Aorta (tissue), 5 donors: ENCODE measurements at regions not wholly inside any gene's neighbourhood (a gene's known extent, or its start where the extent isn't known, plus 50 kb on each side); places are given as distances from the start of the nearest gene placed in this dataset.
"Not testable (repeated sequence)": the region's sequence is repeated elsewhere in the genome, so short reads cannot be mapped to it uniquely, and the experiment has no call there.

Source experiments
- ATAC-seq: fragments of 200-7000 bp; cut with Tn5 transposase; one replicate; pipeline ENCODE4 v1.9.1; 2022; ENCODE audit warnings: moderate library complexity; ENCODE audit not compliant: low FRiP score
- DNase-seq, 2 donors: peaks; one replicate each; pipeline ENCODE4 v3.0.0-alpha.2; 2020
- H3K27ac ChIP-seq, 2 donors: one replicate each; pipeline ENCODE4 v1.5.1; 2013; ENCODE audit warnings: low read length in 2 of 2, mild to moderate bottlenecking in 2 of 2, moderate library complexity in 2 of 2, control low read depth in 1 of 2, inconsistent platforms in 1 of 2, low read depth in 1 of 2
- H3K27me3 ChIP-seq, 2 donors: one replicate each; pipeline ENCODE4 v1.6.1; 2013; ENCODE audit warnings: control low read depth in 1 of 2, low read length in 1 of 2, mild to moderate bottlenecking in 1 of 2, moderate library complexity in 1 of 2; ENCODE audit not compliant: insufficient read depth in 2 of 2, control insufficient read depth in 1 of 2
- H3K36me3 ChIP-seq, 2 donors: one replicate each; pipeline ENCODE4 v1.6.1; 2013; ENCODE audit warnings: control low read depth in 1 of 2, low read length in 1 of 2, mild to moderate bottlenecking in 1 of 2; ENCODE audit not compliant: insufficient read depth in 2 of 2, control insufficient read depth in 1 of 2
- H3K4me1 ChIP-seq, 2 donors: one replicate each; pipeline ENCODE4 v1.6.1; 2013; ENCODE audit warnings: low read length in 2 of 2, control low read depth in 1 of 2, mild to moderate bottlenecking in 1 of 2, moderate library complexity in 1 of 2; ENCODE audit not compliant: insufficient read depth in 2 of 2, control insufficient read depth in 1 of 2
- H3K4me3 ChIP-seq, 2 donors: one replicate each; pipeline ENCODE4 v1.5.1; 2013; ENCODE audit warnings: low read length in 2 of 2, control low read depth in 1 of 2, mild to moderate bottlenecking in 1 of 2
- H3K9me3 ChIP-seq: one replicate; pipeline ENCODE4 v1.6.1; 2013; ENCODE audit warnings: mild to moderate bottlenecking, low read length; ENCODE audit not compliant: control insufficient read depth
- WGBS, 2 donors: extraction: QIAGEN DNeasy Blood & Tissue Kit; methylation state at CpG; one replicate each; pipeline ENCODE4 v1.1.7; 2013; 5-methylcytosine and 5-hydroxymethylcytosine counted together
- intact Hi-C, 2 donors: fragments of 100-400 bp; cut with DNase I; formaldehyde crosslinking; loops; one replicate each; pipeline versions ENCODE4 v1.14.2 to v1.15.0; 2022
- donor health status: healthy with polysubstance abuse.
- donor health status: Bipolar disorder and iron deficiency.
- donor health status: DM: no; HTN: no; CAD: no.
- donor health status: DM: no; HTN: no; CAD: no.
- donor health status: DM: yes; HTN: yes; CAD: no.

DNA sequence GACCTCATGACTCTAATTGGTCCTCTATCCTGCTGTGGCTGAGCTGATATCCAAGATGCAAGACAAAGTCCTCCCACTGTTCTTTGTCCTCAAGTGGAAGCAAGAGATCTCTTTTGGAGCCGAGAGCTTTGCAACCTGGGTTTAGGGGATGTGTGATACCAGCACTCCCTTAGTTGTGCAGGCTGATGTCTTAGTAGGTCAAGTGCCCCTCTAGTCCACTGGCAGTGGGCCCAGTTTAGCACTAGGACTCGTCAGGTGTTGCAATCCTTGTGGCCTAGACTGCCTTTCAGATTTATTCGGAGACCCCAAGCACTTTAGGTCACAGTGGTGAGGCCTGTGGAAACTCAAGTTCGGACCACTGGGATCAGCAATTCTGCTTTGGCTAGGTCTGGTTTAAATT lies 64.0 kb downstream of the GPRASP3 start:
- DNase-seq = no peak
- no peak for ATAC-seq
- H3K36me3 ChIP-seq = no peaks in the 10 kb centered on the region
- H3K4me3 ChIP-seq = no peak overlapping the region
- H3K27me3 ChIP-seq = no peaks in the 10 kb centered on the region
- WGBS, 2 donors = 71 to 97% methylated on average over 4 of the region's 4 CpGs
- no peaks in the 10 kb centered on the region for H3K9me3 ChIP-seq
- H3K4me1 ChIP-seq = no peaks in the 10 kb centered on the region
- H3K27ac ChIP-seq = no peak overlapping the region
- intact Hi-C loops = no loop called here

DNA sequence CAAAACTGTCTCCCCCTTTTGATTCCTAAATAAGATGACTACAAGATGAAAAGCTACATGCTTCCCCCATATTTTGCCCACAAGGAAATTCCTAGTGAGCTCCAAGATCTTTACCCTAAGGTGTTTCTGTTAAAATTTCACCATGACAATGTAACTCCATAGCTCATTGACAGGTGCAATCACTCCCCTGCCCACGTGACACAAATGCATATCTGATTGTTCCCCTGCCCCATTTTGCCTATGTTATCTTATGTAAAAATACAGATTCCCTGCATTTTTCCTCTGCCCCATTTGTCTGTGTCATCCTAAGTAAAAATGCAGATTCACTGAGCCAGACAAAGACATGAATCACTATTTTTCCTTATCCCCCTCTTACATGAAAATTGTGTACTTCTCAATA lies 66.7 kb downstream of the GPRASP3 start:
- 19 to 69% methylated on average over 1 of the region's 1 CpG for WGBS, 2 donors
- intact Hi-C loops = no loop called here

DNA sequence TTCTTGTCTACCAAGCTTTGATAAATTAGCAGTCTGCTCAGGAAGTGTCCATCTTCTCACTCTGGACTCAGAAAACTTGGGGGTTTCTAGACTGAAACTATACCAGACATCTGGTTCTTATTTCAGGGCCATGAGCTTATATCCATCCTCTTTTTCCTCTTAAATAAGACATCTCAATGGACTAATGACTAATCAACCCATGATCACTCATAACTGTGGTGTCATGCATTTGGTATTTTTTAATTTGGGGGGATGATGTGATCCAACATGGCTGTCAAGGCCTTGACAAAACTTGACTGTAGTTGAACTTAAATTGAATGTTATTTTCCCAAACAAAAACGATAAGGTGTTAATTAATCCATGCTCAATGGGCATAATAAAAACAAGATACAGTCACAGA lies 87.8 kb downstream of the GPRASP3 start:
- Histone ChIP-seq H3K4me1 (no peaks in the 10 kb centered on the region), H3K4me3 (no peak overlapping the region), H3K9me3 (no peaks in the 10 kb centered on the region), H3K27ac (no peak overlapping the region), H3K27me3 (no peaks in the 10 kb centered on the region), H3K36me3 (no peaks in the 10 kb centered on the region)
- intact Hi-C loops = no loop called here
- no peak for DNase-seq
- ATAC-seq = no peak
- WGBS, 2 donors = 54 to 95% methylated on average over 1 of the region's 1 CpG

More for the DNA sequence above, 66.7 kb downstream of the GPRASP3 start:
- DNase-seq (no peak), ATAC-seq (no peak)
- Histone ChIP-seq H3K9me3 (no peaks in the 10 kb centered on the region), H3K27me3 (no peaks in the 10 kb centered on the region), H3K36me3 (no peaks in the 10 kb centered on the region), H3K27ac (no peak overlapping the region), H3K4me3 (no peak overlapping the region), H3K4me1 (no peaks in the 10 kb centered on the region)

DNA sequence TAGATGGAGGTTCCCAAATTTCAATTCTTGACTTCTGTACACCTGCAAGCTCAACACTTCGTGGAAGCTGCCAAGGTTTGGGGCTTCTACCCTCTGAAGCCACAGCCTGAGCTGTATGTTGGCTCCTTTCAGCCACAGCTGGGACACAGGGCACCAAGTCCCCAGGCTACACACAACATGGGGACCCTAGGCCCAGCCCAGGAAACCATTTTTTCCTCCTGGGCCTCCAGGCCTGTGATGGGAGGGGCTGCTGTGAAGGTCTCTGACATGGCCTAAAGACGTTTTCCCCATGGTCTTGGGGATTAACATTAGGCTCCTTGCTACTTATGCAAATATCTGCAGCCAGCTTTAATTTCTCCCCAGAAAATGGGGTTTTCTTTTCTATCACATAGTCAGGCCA lies 97.7 kb downstream of the GPRASP3 start:
- ATAC-seq, H3K36me3 ChIP-seq, H3K27me3 ChIP-seq, H3K4me1 ChIP-seq, H3K4me3 ChIP-seq, H3K9me3 ChIP-seq, intact Hi-C loops, H3K27ac ChIP-seq, DNase-seq: not testable (repeated sequence)
- 65 to 96% methylated on average over 2 of the region's 2 CpGs for WGBS, 2 donors

DNA sequence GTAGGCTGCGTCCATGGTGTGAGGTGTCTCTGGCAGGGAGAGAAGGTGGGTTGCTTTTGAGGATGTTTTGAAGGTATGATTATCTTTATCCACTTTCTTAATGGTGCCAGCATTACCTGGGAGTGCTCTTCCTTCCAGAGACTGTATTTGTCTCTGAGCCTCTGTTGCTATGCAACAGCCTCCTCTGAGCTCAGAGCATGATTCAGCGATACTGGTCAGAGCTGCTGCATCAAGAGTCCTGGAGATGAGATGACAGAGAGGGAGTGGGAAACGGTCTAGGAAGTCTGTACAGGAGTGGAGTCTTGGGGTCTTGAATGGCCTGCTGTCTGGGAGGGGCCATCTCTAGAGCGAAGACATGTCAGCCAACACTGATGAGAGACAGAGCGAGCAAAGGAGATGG lies 104.4 kb upstream of the RAB40AL start:
- Histone ChIP-seq H3K4me3 (no peak overlapping the region), H3K27ac (no peak overlapping the region), H3K27me3 (no peaks in the 10 kb centered on the region), H3K36me3 (no peaks in the 10 kb centered on the region), H3K9me3 (no peaks in the 10 kb centered on the region), H3K4me1 (no peaks in the 10 kb centered on the region)
- WGBS, 2 donors = 78 to 88% methylated on average over 5 of the region's 5 CpGs
- no peak for DNase-seq
- no peak for ATAC-seq
- intact Hi-C loops = no loop called here

DNA sequence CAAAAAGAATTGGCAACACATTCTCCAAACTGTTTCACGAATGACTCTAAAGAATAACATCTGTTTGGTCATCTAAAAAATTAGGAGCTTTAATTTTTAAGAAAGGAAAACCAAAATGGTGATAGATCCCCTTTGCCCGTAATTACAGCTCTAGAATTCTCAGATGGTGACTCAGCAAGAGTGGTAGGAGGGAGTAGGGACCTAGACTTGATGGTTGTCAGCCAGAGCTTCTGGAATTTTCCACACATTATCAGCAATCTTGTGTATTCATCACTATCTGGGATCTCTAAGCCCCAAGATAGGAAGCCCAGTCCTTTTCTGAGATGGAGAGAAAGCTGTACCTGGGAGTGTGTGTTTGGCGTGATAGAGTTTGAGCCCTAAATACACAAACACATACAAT lies 103.9 kb upstream of the RAB40AL start:
- Histone ChIP-seq H3K4me1 (no peaks in the 10 kb centered on the region), H3K4me3 (no peak overlapping the region), H3K27ac (no peak overlapping the region), H3K36me3 (no peaks in the 10 kb centered on the region), H3K27me3 (no peaks in the 10 kb centered on the region), H3K9me3 (no peaks in the 10 kb centered on the region)
- no peak for DNase-seq
- intact Hi-C loops = no loop called here
- no peak for ATAC-seq
- WGBS, 2 donors = 66 to 77% methylated on average over 3 of the region's 3 CpGs

DNA sequence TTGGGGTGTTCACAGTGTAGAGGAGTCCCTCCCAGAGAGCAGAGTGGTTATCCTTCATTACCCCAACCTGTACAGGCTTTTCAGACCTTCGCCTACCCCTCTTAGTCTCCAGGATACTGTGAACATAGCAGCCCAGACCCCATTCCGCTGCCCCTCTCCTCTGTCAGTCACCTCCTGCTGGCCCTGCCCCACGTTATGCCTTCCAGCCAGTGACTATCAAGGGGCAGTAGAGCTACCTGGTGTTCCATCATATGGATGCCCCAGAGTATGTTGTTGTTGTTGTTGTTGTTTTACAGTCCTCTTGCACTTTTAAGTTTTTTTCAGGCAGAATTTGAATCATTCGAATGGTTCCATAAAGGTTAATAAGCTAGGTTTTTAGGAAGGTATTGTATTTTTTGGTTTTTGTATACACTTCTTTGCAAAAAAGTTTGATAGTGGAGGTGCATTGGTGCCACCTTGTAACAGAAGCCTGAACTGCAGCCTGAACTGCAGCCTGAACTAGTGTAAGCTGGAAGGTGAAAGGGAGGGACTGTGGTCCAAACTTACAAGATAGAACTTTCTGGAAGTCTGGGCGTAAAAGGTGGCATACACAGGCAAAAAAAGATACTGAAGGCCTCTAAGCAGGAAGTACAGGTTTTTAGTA lies 101.4 kb upstream of the RAB40AL start:
- DNase-seq = no peak
- no peak overlapping the region for H3K4me3 ChIP-seq
- no peak overlapping the region for H3K27ac ChIP-seq
- no peaks in the 10 kb centered on the region for H3K27me3 ChIP-seq
- no peaks in the 10 kb centered on the region for H3K4me1 ChIP-seq
- ATAC-seq = no peak
- no peaks in the 10 kb centered on the region for H3K9me3 ChIP-seq
- H3K36me3 ChIP-seq = no peaks in the 10 kb centered on the region
- 44 to 68% methylated on average over 5 of the region's 5 CpGs for WGBS, 2 donors
- intact Hi-C loops = no loop called here

DNA sequence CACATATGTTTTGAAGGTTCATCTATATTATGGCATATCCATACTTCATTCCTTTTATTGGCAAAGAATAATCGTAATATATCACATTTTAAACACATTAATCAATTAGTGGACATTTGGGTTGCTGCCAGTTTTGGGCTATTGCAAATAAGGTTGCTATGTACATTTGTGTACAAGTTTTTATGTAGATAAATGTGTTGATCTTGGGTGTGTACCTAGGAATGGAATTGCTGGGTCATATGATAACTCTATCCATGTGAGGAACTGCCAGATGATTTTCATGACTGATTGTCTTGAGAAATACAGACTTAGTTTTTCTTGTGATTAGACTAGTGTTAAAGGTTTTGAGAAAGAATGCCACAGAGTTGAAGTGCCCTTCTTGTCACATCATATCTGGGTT lies 99.2 kb upstream of the RAB40AL start:
- no peaks in the 10 kb centered on the region for H3K36me3 ChIP-seq
- WGBS, 2 donors = 42 to 56% methylated on average over 1 of the region's 1 CpG
- intact Hi-C loops = no loop called here
- no peak overlapping the region for H3K4me3 ChIP-seq
- no peaks in the 10 kb centered on the region for H3K9me3 ChIP-seq
- H3K4me1 ChIP-seq = no peaks in the 10 kb centered on the region
- no peak for DNase-seq
- no peak overlapping the region for H3K27ac ChIP-seq
- H3K27me3 ChIP-seq = no peaks in the 10 kb centered on the region
- no peak for ATAC-seq

DNA sequence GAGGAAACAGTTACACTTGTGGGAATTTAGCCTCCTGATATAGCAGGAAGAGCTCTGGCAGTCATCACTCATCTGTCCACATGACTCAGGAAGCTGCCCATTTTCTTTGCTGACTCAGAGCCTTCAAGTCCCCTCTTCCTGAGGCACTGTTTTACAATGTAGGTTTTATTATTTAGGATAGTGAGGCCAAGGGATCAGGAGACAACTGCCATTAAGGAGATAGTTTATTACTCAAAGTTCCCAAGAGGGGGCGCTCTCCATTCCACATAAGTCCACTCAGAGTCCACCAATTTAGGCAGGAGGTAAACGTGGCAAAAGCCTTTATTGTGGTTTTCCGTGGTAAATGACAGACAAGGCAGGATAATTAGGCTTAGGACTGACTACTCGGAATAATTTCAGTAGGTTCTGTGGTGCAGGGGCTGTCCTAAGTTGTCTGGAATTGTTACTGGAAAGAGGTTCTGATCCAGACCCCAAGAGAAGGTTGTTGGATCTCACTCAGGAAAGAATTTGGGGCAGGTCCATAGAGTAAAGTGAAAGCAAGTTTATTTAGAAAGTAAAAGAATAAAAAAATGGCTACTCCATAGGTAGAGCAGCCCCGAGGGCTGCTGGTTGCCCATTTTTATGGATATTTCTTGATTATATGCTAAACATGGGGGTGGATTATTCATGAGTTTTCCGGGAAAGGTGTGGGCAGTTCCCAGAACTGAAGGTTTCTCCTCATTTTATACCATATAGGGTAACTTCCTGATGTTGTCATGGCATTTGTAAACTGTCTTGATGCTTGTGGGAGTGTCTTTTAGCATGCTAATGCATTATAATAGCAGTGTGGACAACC lies 96.0 kb upstream of the RAB40AL start:
- ATAC-seq (no peak), DNase-seq (no peak)
- Histone ChIP-seq H3K36me3 (no peaks in the 10 kb centered on the region), H3K4me1 (no peaks in the 10 kb centered on the region), H3K27ac (no peak overlapping the region), H3K27me3 (no peaks in the 10 kb centered on the region), H3K4me3 (no peak overlapping the region), H3K9me3 (no peaks in the 10 kb centered on the region)
- 63 to 82% methylated on average over 6 of the region's 6 CpGs for WGBS, 2 donors
- intact Hi-C loops = no loop called here
